Suprapubic skin (tissue), 4 donors: ENCODE measurements at regions not wholly inside any gene's neighbourhood (a gene's known extent, or its start where the extent isn't known, plus 50 kb on each side); places are given as distances from the start of the nearest gene placed in this dataset.

Experiments used
- CTCF ChIP-seq, 2 donors: fragments of 200-600 bp in 1 of 2; fragments of 450-650 bp in 1 of 2; sonication (generic) in 1 of 2; IDR thresholded peaks; one replicate each; pipeline ENCODE4 v1.5.1; 2016 to 2019; ENCODE audit warnings: antibody characterized with exemption in 2 of 2, mild to moderate bottlenecking in 1 of 2, moderate library complexity in 1 of 2
- EP300 ChIP-seq: sonication (generic); formaldehyde crosslinking; IDR thresholded peaks from one replicate; pipeline ENCODE4 v1.6.1; 2017; ENCODE audit warnings: antibody characterized with exemption
- POLR2A ChIP-seq, 2 donors: fragments of 450-650 bp; IDR thresholded peaks; one replicate each; pipeline ENCODE4 v1.6.1; 2017; ENCODE audit warnings: antibody characterized with exemption in 2 of 2, mild to moderate bottlenecking in 2 of 2, moderate library complexity in 2 of 2
- POLR2AphosphoS5 ChIP-seq, 3 donors: sonication (generic); formaldehyde crosslinking; IDR thresholded peaks; one replicate each; pipeline ENCODE4 v1.6.1; 2017; ENCODE audit warnings: antibody characterized with exemption in 3 of 3

- TF ChIP-seq CTCF (IDR thresholded peaks at IDR 0.05), result no peak
- no peak for TF ChIP-seq POLR2AphosphoS5 (IDR thresholded peaks at IDR 0.05)
- TF ChIP-seq EP300, result no peak
- no peak for TF ChIP-seq POLR2A (IDR thresholded peaks at IDR 0.05)
Measured at GRCh38 chr10:50987934-50988333, 86.4 kb upstream of the PRKG1 start.
